ENCODE measurements at regions not wholly inside any gene's neighbourhood (a gene's known extent, or its start where the extent isn't known, plus 50 kb on each side); places are given as distances from the start of the nearest gene placed in this dataset.

GRCh38 chr5:175021321-175021720 lies 296.9 kb downstream of the MSX2 start:
- TF ChIP-seq JUN (IDR thresholded peaks at IDR 0.05) (no peak), CTCF (IDR thresholded peaks at IDR 0.05) (no peak)

All from A549 (cell line).